IMR-90 (cell line): ENCODE measurements at regions not wholly inside any gene's neighbourhood (a gene's known extent, or its start where the extent isn't known, plus 50 kb on each side); places are given as distances from the start of the nearest gene placed in this dataset.

ENCODE experiments used
- ATAC-seq: fragments of 200-7000 bp; cut with Tn5 transposase; 2 replicates; pipeline ENCODE4 v1.9.1; 2020; ENCODE audit warnings: low read depth, mild to moderate bottlenecking, moderate library complexity
- BruUV-seq: library from RNA; stranded (reverse); fragments of 400-500 nt; replicated peaks from 2 replicates; lab custom pipeline; 2021; lab: Mats Ljungman, UMichigan
- CTCF ChIA-PET: fragments of 300-600 bp; formaldehyde crosslinking; extraction: SDS; loops from one replicate; lab custom pipeline; 2021; ENCODE audit warnings: antibody characterized with exemption; lab: Yijun Ruan, JAX
- POLR2A ChIA-PET: fragments of 300-600 bp; sonication (Branson Sonifier 250); formaldehyde crosslinking; loops from one replicate; lab custom pipeline; 2022; ENCODE audit warnings: antibody characterized with exemption; ENCODE audit not compliant: unreplicated experiment; lab: Charles Lee
- DNase-seq: peaks from one replicate; pipeline ENCODE4 v3.0.0; 2013
- H2AFZ ChIP-seq: replicated peaks from 2 replicates; pipeline ENCODE3; 2013; ENCODE audit warnings: low read length, mild to moderate bottlenecking; ENCODE audit not compliant: poor library complexity
- H2AK5ac ChIP-seq: 2 replicates; pipeline ENCODE4 v1.6.1; 2013; ENCODE audit warnings: low read depth, low read length, inconsistent platforms
- H2AK9ac ChIP-seq: replicated peaks from 2 replicates; pipeline ENCODE3; 2013; ENCODE audit warnings: mild to moderate bottlenecking, low read depth, low read length, moderate library complexity; ENCODE audit not compliant: poor library complexity
- H2BK120ac ChIP-seq: 2 replicates; pipeline ENCODE4 v1.6.1; 2013; ENCODE audit warnings: low read depth, low read length, inconsistent platforms
- H2BK15ac ChIP-seq: 3 replicates; pipeline ENCODE4 v1.6.1; 2013; ENCODE audit warnings: low read depth, low read length, inconsistent platforms
- H2BK20ac ChIP-seq: 2 replicates; pipeline ENCODE4 v1.6.1; 2013; ENCODE audit warnings: low read depth, mild to moderate bottlenecking, inconsistent platforms, low read length, moderate library complexity
- H2BK5ac ChIP-seq: 2 replicates; pipeline ENCODE4 v1.6.1; 2013; ENCODE audit warnings: mild to moderate bottlenecking, low read depth, low read length, inconsistent platforms; ENCODE audit not compliant: poor library complexity, severe bottlenecking
- H3K14ac ChIP-seq: replicated peaks from 2 replicates; pipeline ENCODE4 v1.6.1; 2013; ENCODE audit warnings: low read depth, low read length, inconsistent platforms
- H3K18ac ChIP-seq: 2 replicates; pipeline ENCODE4 v1.6.1; 2013; ENCODE audit warnings: low read depth, low read length, control low read depth
- H3K23ac ChIP-seq: 2 replicates; pipeline ENCODE4 v1.6.1; 2013; ENCODE audit warnings: low read depth, low read length, inconsistent platforms
- H3K27ac ChIP-seq: 2 replicates; pipeline ENCODE4 v1.5.1; 2013; ENCODE audit warnings: mild to moderate bottlenecking, control low read depth, low read length; ENCODE audit not compliant: insufficient read depth
- H3K27me3 ChIP-seq: 2 replicates; pipeline ENCODE4 v1.6.1; 2013; ENCODE audit warnings: low read length; ENCODE audit not compliant: control insufficient read depth, insufficient read depth
- H3K36me3 ChIP-seq: 2 replicates; pipeline ENCODE4 v1.6.1; 2013; ENCODE audit warnings: low read length, mixed read lengths; ENCODE audit not compliant: control insufficient read depth, insufficient read depth
- H3K4ac ChIP-seq: 2 replicates; pipeline ENCODE4 v1.6.1; 2013; ENCODE audit warnings: low read depth, low read length, inconsistent platforms
- H3K4me1 ChIP-seq: 2 replicates; pipeline ENCODE4 v1.6.1; 2013; ENCODE audit warnings: low read length, mixed read lengths; ENCODE audit not compliant: control insufficient read depth, insufficient read depth
- H3K4me2 ChIP-seq: 2 replicates; pipeline ENCODE4 v1.6.1; 2013; ENCODE audit warnings: low read depth, mild to moderate bottlenecking, control low read depth, low read length, moderate library complexity
- H3K4me3 ChIP-seq: 2 replicates; pipeline ENCODE4 v1.5.1; 2013; ENCODE audit warnings: low read depth, mild to moderate bottlenecking, control low read depth, low read length, moderate library complexity; ENCODE audit not compliant: insufficient read depth
- H3K56ac ChIP-seq: 2 replicates; pipeline ENCODE4 v1.6.1; 2013; ENCODE audit warnings: low read length, inconsistent platforms; ENCODE audit not compliant: insufficient read depth; ENCODE audit errors: extremely low read depth
- H3K79me1 ChIP-seq, 2 experiments: 2 replicates each; pipeline ENCODE4 v1.6.1; 2013; ENCODE audit warnings: low read length in 2 of 2, inconsistent platforms in 1 of 2, low read depth in 1 of 2
- H3K9ac ChIP-seq: 2 replicates; pipeline ENCODE4 v1.6.1; 2013; ENCODE audit warnings: low read depth, low read length, control low read depth
- H3K9me1 ChIP-seq: 2 replicates; pipeline ENCODE4 v1.6.1; 2013; ENCODE audit warnings: low read length, inconsistent platforms; ENCODE audit not compliant: insufficient read depth
- H3K9me3 ChIP-seq: 2 replicates; pipeline ENCODE4 v1.6.1; 2013; ENCODE audit warnings: low read length; ENCODE audit not compliant: control insufficient read depth, insufficient read depth
- H4K20me1 ChIP-seq: 2 replicates; pipeline ENCODE4 v1.6.1; 2013; ENCODE audit warnings: low read length, inconsistent platforms; ENCODE audit not compliant: insufficient read depth
- H4K5ac ChIP-seq: 2 replicates; pipeline ENCODE4 v1.6.1; 2013; ENCODE audit warnings: mild to moderate bottlenecking, low read depth, low read length, control low read depth
- H4K8ac ChIP-seq, 2 experiments: 2 replicates each; pipeline ENCODE4 v1.6.1; 2013; ENCODE audit warnings: low read depth in 2 of 2, low read length in 2 of 2, control low read depth in 1 of 2, inconsistent platforms in 1 of 2
- H4K91ac ChIP-seq: 2 replicates; pipeline ENCODE4 v1.6.1; 2013; ENCODE audit warnings: low read depth, low read length, inconsistent platforms; ENCODE audit not compliant: insufficient read depth
- CHD1 ChIP-seq: IDR thresholded peaks from 2 replicates; pipeline ENCODE4 v1.6.1; 2012; ENCODE audit warnings: low read depth, low read length, improper control_type of control experiment
- MXI1 ChIP-seq: IDR thresholded peaks from 2 replicates; pipeline ENCODE4 v1.6.1; 2012; ENCODE audit warnings: low read depth, mild to moderate bottlenecking, low read length, moderate library complexity, borderline replicate concordance
- RAD21 ChIP-seq: IDR thresholded peaks from 2 replicates; pipeline ENCODE4 v1.6.1; 2012; ENCODE audit warnings: low read length, improper control_type of control experiment
- RCOR1 ChIP-seq: IDR thresholded peaks from 2 replicates; pipeline ENCODE4 v1.6.1; 2012; ENCODE audit warnings: mild to moderate bottlenecking, low read length, improper control_type of control experiment; ENCODE audit not compliant: insufficient replicate concordance
- SMC3 ChIP-seq: fragments of 150-350 bp; IDR thresholded peaks from 2 replicates; pipeline ENCODE4 v1.6.1; 2016; ENCODE audit warnings: low read depth, mild to moderate bottlenecking, antibody characterized with exemption, low read length, moderate library complexity
- WGBS, 2 experiments: methylation state at CpG; one replicate each; pipeline versions ENCODE4 v1.1.5 to v1.1.7; 2013; ENCODE audit warnings: missing lambda C conversion rate in 2 of 2; ENCODE audit not compliant: insufficient read length in 1 of 2; ENCODE audit errors: extremely low coverage in 2 of 2; 5-methylcytosine and 5-hydroxymethylcytosine counted together
- dilution Hi-C: fragments of 300-500 bp; cut with HindIII; formaldehyde crosslinking; loops from one replicate; pipeline ENCODE4 v1.14.3; 2018; ENCODE audit warnings: low sequenced_read_pairs; ENCODE audit not compliant: unreplicated experiment
- in situ Hi-C: fragments of 300-500 bp; cut with MboI; formaldehyde crosslinking; loops from 3 replicates; pipeline ENCODE4 v1.14.3; 2019; ENCODE audit warnings: low sequenced_read_pairs, inconsistent platforms, mixed read lengths
- intact Hi-C: fragments of 100-400 bp; cut with micrococcal nuclease; formaldehyde crosslinking; loops from 2 replicates; pipeline ENCODE4 v1.10.0; 2022
- TF ChIP-seq, protein P1 (sequence below): fragments of 150-350 bp; IDR thresholded peaks from 2 replicates; pipeline ENCODE4 v1.6.1; 2017; ENCODE audit warnings: mild to moderate bottlenecking, antibody characterized with exemption, low read length, low read depth

- in situ Hi-C loops (no loop called here), intact Hi-C loops (no loop called here), dilution Hi-C loops (no loop called here)
- H2BK5ac ChIP-seq, result peak overlapping the region; percentile 3
- ChIA-PET POLR2A (no interaction called here), CTCF (interaction anchor here (0.6 kb wide), 1 partner anchor 13 kb away, joined by 3 read pairs; no protein-coding TSS in a partner anchor)
- H4K91ac ChIP-seq, result peak overlapping the region; percentile 93
- WGBS, 2 experiments, result no CpG with 5 or more reads among the region's 9 CpGs
- H2AK5ac ChIP-seq, result peak overlapping the region; percentile 85; the same call in 1 of the 2 replicates
- peak overlapping the region; percentile 64 for H2AFZ ChIP-seq
- peak overlapping the region; percentile 60; the same call in 1 of the 2 replicates for H3K23ac ChIP-seq
- H3K18ac ChIP-seq, result no peak overlapping the region
- TF ChIP-seq, protein P1, sequence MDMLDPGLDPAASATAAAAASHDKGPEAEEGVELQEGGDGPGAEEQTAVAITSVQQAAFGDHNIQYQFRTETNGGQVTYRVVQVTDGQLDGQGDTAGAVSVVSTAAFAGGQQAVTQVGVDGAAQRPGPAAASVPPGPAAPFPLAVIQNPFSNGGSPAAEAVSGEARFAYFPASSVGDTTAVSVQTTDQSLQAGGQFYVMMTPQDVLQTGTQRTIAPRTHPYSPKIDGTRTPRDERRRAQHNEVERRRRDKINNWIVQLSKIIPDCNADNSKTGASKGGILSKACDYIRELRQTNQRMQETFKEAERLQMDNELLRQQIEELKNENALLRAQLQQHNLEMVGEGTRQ, result no peak
- TF ChIP-seq MXI1 (no peak), RCOR1 (no peak), SMC3 (no peak), RAD21 (no peak), CHD1 (no peak)
- H3K36me3 ChIP-seq, result no peaks in the 10 kb centered on the region
- no peak overlapping the region for H3K27ac ChIP-seq
- BruUV-seq, result no TSS peak
- H4K5ac ChIP-seq, result 0 out of 2 replicates have a peak overlapping the region, but pooled peaks have one; percentile 12
- no peaks in the 10 kb centered on the region for H3K27me3 ChIP-seq
- DNase-seq (no peak), ATAC-seq (no peak)
- H4K8ac ChIP-seq, result peak overlapping the region; percentile 2 to 88; a peak in 2 of 4 replicates
- peak overlapping the region; percentile 94 for H3K4ac ChIP-seq
- H3K4me2 ChIP-seq, result no peak overlapping the region
- no peaks in the 10 kb centered on the region for H3K9me3 ChIP-seq
- H2BK15ac ChIP-seq, result 0 out of 3 replicates have a peak overlapping the region, but pooled peaks have one; percentile 18
- no peak overlapping the region for H2AK9ac ChIP-seq
- no peak overlapping the region for H3K9ac ChIP-seq
- no peak overlapping the region for H3K4me3 ChIP-seq
- no peaks in the 10 kb centered on the region for H4K20me1 ChIP-seq
- H3K9me1 ChIP-seq, result peaks cover 9% of the 10 kb centered on the region
- no peaks in the 10 kb centered on the region for H3K79me1 ChIP-seq
- H2BK20ac ChIP-seq, result peak overlapping the region; percentile 93; the same call in 1 of the 2 replicates
- peak overlapping the region; percentile 96 for H2BK120ac ChIP-seq
- peaks cover 11% of the 10 kb centered on the region for H3K4me1 ChIP-seq
- H3K14ac ChIP-seq, result peak overlapping the region; percentile 73; the same call in 1 of the 2 replicates
- H3K56ac ChIP-seq, result no peak overlapping the region
These were observed 568.3 kb downstream of the CCDC171 start for GRCh38 chr9:16121168-16121567.
